Smooth muscle cell of the brain vasculature (primary cell): ENCODE measurements at regions not wholly inside any gene's neighbourhood (a gene's known extent, or its start where the extent isn't known, plus 50 kb on each side); places are given as distances from the start of the nearest gene placed in this dataset.
"Not testable (repeated sequence)": the region's sequence is repeated elsewhere in the genome, so short reads cannot be mapped to it uniquely, and the experiment has no call there.

ENCODE experiments used
- DNase-seq: peaks from one replicate; pipeline ENCODE4 v3.0.0-alpha.2; 2012; ENCODE audit warnings: low read depth, low spot score

- no peak for DNase-seq
Measured at GRCh38 chr18:77373730-77374445, 124.2 kb downstream of the GALR1 start.

GRCh38 chr18:77374446-77374805 is 124.8 kb downstream of the GALR1 start:
- no peak for DNase-seq

GRCh38 chr18:77376043-77376732 is 126.5 kb downstream of the GALR1 start:
- no peak for DNase-seq

GRCh38 chr18:77376733-77377094 is 127.1 kb downstream of the GALR1 start:
- no peak for DNase-seq

DNA sequence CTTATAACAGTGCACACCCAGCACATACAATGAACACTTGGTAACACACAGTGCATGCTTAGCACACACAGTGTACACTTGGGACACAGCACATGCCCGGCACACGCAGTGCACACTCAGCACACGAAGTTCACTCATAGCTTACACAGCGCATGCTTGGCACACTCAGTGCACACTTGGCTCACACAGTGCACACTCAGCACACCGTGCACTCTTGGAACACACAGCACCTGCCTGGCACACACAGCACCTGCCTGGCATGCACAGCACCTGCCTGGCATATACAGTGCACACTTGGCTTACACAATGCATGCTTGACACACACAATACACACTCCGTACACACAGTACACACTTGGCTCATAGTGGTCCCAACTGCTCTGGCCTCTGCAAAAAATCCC is 128.2 kb downstream of the GALR1 start:
- no peak for DNase-seq

GRCh38 chr18:77379976-77380509 is 130.4 kb downstream of the GALR1 start:
- DNase-seq, result no peak

- no peak for DNase-seq
Measured at GRCh38 chr18:77380695-77381094, 131.0 kb downstream of the GALR1 start.

- no peak for DNase-seq
Measured at GRCh38 chr18:77392321-77392720, 142.7 kb downstream of the GALR1 start.

DNA sequence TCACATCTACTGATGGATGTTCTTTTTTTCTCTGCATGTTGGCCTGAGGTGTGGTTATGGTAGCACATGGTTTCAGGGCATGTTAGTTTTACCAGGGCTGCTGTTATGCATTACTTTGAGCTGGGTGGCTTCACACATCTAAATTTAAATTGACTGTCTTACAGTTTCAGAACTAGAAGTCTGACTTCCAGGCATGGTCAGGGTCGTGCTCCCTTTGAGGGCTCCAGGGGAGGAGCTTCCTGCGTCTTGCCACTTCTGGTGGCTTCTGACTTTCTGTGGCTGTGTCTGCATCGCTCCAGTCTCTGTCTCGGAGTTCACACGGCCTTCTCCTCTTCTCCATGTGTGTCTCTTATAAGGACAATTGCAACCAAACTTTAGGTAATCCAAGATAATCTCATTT is 143.9 kb downstream of the GALR1 start:
- no peak for DNase-seq

DNA sequence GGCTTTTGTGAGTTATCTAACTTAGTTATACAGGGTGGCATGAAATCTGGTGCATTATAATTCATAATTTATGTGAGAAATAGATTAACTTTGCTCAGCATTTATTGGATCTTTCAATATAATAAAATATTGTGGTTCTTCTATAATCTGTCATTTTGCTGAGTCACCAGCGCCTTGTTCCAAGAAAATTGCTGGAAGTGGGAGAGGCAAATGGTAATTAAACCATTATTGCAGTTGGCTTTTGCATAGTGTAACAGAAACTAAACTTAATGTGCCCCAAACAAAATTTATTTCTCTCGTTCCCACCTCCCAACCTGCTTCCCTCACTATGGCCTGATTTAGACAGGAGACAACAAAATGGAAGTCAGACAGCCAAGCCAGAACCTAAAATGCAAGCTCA is 146.3 kb downstream of the GALR1 start:
- no peak for DNase-seq

GRCh38 chr18:77397056-77397455 is 147.4 kb downstream of the GALR1 start:
- no peak for DNase-seq

GRCh38 chr18:77397617-77398016 is 148.0 kb downstream of the GALR1 start:
- DNase-seq, result no peak

DNA sequence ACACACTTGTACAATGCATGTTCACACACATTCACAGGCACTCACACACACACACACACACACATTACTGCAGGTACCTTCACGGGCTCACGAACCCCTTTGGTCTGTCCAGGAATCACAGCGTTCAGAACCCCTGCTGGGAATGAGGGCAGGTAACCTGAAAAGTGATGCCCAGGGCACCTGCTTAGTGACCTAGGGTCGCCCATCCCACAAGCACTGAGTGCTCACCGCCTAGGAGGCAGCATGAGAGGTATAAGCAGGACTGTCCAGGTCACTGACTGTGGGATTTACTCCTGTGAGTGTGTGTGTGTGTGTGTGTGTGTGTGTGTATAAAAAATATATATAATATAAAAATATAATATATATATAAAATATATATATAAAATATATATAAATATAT is 150.9 kb downstream of the GALR1 start:
- DNase-seq, result no peak

DNA sequence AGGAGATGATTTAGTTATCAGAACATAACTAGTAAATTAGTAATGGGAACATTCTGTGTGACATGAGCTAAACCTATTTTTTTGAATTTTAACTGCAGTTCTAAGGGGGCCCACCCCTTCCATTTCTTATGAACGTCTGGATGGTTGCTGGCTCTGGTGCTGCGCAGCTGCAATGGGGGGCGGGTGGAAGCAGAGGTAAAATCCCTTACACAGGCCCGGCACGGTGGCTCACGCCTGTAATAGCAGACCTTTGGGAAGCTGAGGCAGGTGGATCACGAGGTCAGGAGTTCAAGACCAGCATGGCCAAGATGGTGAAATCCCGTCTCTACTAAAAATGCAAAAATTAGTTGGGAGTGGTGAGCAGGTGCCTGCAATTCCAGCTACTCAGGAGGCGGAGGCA is 151.5 kb downstream of the GALR1 start:
- no peak for DNase-seq

GRCh38 chr18:77403969-77404535 is 154.4 kb downstream of the GALR1 start:
- no peak for DNase-seq

DNA sequence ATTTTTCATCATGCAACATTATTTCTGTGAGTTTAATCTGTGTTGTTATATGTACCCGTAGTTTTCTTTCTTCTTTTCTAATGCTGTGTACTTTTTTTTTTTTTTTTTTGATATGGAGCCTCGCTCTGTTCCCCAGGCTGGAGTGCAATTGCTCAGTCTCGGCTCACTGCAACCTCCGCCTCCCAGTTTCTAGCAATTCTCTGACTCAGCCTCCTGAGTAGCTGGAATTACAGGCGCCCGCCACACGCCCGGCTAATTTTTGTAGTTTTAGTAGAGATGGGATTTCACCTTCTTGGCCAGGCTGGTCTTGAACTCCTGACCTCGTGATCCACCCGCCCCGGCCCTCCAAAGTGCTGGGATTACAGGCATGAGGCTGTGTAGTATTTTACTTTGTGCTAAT is 155.4 kb downstream of the GALR1 start:
- DNase-seq, result no peak

GRCh38 chr18:77407733-77408132 is 158.1 kb downstream of the GALR1 start:
- no peak for DNase-seq

DNA sequence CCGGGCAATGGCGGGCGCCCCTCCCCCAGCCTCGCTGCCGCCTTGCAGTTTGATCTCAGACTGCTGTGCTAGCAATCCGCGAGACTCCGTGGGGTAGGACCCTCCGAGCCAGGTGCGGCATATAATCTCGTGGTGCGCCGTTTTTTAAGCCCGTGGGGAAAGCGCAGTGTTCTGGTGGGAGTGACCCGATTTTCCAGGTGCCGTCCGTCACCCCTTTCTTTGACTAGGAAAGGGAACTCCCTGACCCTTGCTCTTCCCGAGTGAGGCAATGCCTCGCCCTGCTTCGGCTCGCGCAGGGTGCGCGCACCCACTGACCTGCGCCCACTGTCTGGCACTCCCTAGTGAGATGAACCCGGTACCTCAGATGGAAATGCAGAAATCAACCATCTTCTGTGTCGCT is 171.9 kb downstream of the GALR1 start:
- not testable (repeated sequence) for DNase-seq

DNA sequence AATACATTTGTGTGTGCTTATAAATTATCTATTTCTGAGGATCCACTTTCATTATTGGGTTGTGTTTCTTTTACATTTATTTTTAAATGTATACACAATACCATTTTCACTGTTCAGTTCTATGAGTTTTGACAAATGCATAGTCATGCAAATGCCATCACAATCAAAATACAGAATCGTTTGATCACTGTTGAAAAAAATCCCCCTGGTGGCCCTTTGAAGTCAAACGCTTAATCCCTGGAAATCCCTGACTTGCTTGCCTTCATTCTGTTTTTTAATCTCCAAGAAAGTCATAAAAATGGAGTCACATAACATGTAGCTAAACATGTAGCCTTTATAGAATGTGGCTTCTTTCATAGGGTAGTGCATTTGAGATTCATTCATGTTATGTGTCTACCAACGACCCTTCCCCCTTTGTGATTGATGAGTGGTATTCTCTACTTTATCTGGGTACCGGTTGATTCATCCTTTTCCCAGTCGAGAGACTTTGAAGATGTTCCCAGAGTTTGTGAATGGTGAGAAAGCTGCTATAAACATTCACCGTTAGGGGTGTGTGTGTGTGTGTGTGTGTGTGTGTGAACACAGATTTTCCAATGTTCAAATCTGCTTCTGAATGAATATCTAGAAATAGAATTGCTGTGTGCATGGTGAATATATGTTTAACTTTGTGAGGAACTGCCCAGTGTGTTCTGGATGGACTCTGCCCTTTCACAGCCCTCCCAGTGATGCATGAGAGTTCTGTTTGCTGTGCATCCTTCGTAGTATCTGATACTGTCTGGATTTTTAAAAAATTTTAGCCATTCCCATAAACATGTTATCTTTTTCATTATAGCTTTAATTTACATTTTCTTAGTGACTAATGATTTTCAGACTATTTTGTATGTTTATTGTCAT is 173.6 kb downstream of the GALR1 start:
- DNase-seq, result no peak

GRCh38 chr18:77433076-77433475 is 183.4 kb downstream of the GALR1 start:
- no peak for DNase-seq

GRCh38 chr18:77439888-77440287 is 190.2 kb downstream of the GALR1 start:
- DNase-seq, result no peak

- DNase-seq, result no peak
Measured at GRCh38 chr18:77442393-77442792, 192.7 kb downstream of the GALR1 start.
